Choroid plexus epithelial cell (primary cell): ENCODE measurements at regions not wholly inside any gene's neighbourhood (a gene's known extent, or its start where the extent isn't known, plus 50 kb on each side); places are given as distances from the start of the nearest gene placed in this dataset.

Experiments
- DNase-seq: peaks from one replicate; pipeline ENCODE4 v3.0.0-alpha.2; 2010; ENCODE audit warnings: low read depth
- H3K4me3 ChIP-seq: 2 replicates; pipeline ENCODE4 v1.5.1; 2011; ENCODE audit warnings: low read depth, mild to moderate bottlenecking, control low read depth, low read length, moderate library complexity
- CTCF ChIP-seq: conservative IDR thresholded peaks from 2 replicates; pipeline ENCODE4 v1.5.1; 2011; ENCODE audit warnings: low read depth, mild to moderate bottlenecking, control low read depth, inconsistent platforms, low read length, moderate library complexity

- H3K4me3 ChIP-seq: no peak overlapping the region
- no peak for TF ChIP-seq CTCF
- DNase-seq: no peak
Observed at GRCh38 chr2:164053021-164053420, 317.2 kb upstream of the FIGN start.

DNA sequence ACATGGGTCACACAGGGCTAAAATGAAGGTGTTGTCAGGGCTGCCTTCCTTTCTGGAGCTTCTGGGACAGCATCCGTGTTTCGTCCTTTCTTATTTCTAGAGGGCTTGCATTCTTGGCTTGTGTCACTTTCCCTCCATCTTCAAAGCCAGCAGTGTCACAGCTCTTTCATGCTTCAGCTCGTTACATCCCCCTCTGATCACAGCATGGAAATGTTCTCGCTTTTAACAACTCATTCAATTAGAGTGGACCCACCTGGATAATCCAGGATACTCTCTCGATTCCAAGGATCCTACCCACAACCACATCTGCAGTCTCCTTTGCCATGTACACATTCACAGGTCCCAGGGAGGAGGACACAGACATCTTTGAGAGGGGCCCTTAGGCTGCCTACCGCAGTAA lies 316.2 kb upstream of the FIGN start:
- no peak for DNase-seq
- TF ChIP-seq CTCF: no peak
- H3K4me3 ChIP-seq: no peak overlapping the region

- no peak overlapping the region for H3K4me3 ChIP-seq
- DNase-seq: no peak
- TF ChIP-seq CTCF: no peak
Observed at GRCh38 chr2:164048729-164049128, 312.9 kb upstream of the FIGN start.

DNA sequence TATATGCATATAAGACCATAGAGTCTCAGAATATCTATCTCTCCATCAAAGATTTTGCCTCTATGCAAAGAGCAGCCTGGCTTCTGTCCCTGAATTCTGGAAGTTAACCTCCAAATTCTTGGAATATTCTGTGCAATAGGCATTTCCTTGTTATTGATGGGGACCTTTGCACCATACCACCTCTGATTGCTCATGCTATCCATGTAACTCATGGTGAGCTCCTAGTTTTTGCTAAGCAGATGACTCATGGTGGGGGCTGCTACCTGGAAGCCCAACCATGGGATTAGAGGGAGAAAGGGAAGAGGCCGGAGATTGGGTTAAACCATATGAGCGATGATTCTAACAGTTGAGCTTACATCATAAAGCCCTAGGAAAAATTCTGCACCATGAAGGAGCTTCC lies 310.2 kb upstream of the FIGN start:
- DNase-seq: no peak
- no peak for TF ChIP-seq CTCF
- H3K4me3 ChIP-seq: no peak overlapping the region

- no peak for DNase-seq
- H3K4me3 ChIP-seq: no peak overlapping the region
- no peak for TF ChIP-seq CTCF
Observed at GRCh38 chr2:164044622-164045021, 308.8 kb upstream of the FIGN start.

DNA sequence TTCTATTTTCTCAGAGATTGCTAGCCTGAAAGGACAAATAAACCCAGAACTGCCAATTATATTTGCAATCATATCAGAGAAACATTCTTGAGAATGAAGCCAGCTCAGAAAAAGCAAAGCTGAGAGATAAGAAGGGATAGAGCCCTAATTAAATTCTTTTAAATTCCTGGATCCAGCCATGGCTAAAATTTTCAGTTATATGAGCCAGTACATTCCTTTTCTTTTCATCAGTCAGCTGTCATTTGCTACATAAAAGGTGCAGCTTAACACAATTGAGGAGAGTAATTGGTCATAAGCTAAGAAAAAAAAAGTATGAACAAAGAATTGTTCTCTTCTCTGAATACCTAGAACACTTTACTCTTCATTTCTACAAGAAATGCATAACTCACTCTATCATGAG lies 303.5 kb upstream of the FIGN start:
- no peak for TF ChIP-seq CTCF
- no peak for DNase-seq
- H3K4me3 ChIP-seq: no peak overlapping the region

GRCh38 chr2:164032995-164033394 lies 297.2 kb upstream of the FIGN start:
- DNase-seq: no peak
- no peak overlapping the region for H3K4me3 ChIP-seq
- no peak for TF ChIP-seq CTCF
